Panc1 (cell line): ENCODE measurements at regions not wholly inside any gene's neighbourhood (a gene's known extent, or its start where the extent isn't known, plus 50 kb on each side); places are given as distances from the start of the nearest gene placed in this dataset.

Experiments used
- ATAC-seq: fragments of 200-7000 bp; cut with Tn5 transposase; 2 replicates; pipeline ENCODE4 v1.9.1; 2020; ENCODE audit warnings: mild to moderate bottlenecking, moderate library complexity
- BruUV-seq: library from RNA; stranded (reverse); fragments of 400-500 nt; replicated peaks from 2 replicates; lab custom pipeline; 2021; lab: Mats Ljungman, UMichigan
- CTCF ChIA-PET: fragments of 300-600 bp; sonication (Branson Sonifier 250); formaldehyde crosslinking; loops from one replicate; lab custom pipeline; 2022; ENCODE audit warnings: antibody characterized with exemption; lab: Charles Lee
- POLR2A ChIA-PET: fragments of 300-600 bp; sonication (Branson Sonifier 250); formaldehyde crosslinking; loops from one replicate; lab custom pipeline; 2022; ENCODE audit warnings: antibody characterized with exemption; lab: Charles Lee
- DNase-seq: peaks from one replicate; pipeline ENCODE4 v3.0.0-alpha.2; 2010; ENCODE audit warnings: low read depth, low spot score
- H3K27ac ChIP-seq: 2 replicates; pipeline ENCODE4 v1.5.1; 2011; ENCODE audit warnings: mild to moderate bottlenecking, low read length, inconsistent platforms
- H3K27me3 ChIP-seq: fragments of 200-500 bp; sonication (Bioruptor generic); 2 replicates; pipeline ENCODE4 v1.6.0; 2014; ENCODE audit warnings: low read length, inconsistent platforms; ENCODE audit not compliant: control insufficient read depth, insufficient read depth
- H3K36me3 ChIP-seq: fragments of 200-500 bp; sonication (Bioruptor generic); 2 replicates; pipeline ENCODE4 v1.5.1; 2014; ENCODE audit warnings: inconsistent platforms, mild to moderate bottlenecking, low read length, moderate library complexity; ENCODE audit not compliant: control insufficient read depth, insufficient read depth
- H3K4me1 ChIP-seq: 2 replicates; pipeline ENCODE4 v1.5.1; 2011; ENCODE audit warnings: inconsistent platforms, mild to moderate bottlenecking, low read length, moderate library complexity; ENCODE audit not compliant: control insufficient read depth, insufficient read depth
- H3K4me3 ChIP-seq, 2 experiments: 2 replicates each; pipeline ENCODE4 v1.5.1; 2011 to 2012; ENCODE audit warnings: low read depth in 2 of 2, low read length in 2 of 2, mild to moderate bottlenecking in 2 of 2, inconsistent platforms in 1 of 2, moderate library complexity in 1 of 2
- H3K9me3 ChIP-seq: fragments of 200-500 bp; sonication (Bioruptor generic); 2 replicates; pipeline ENCODE4 v1.5.1; 2014; ENCODE audit warnings: low read depth, mild to moderate bottlenecking, inconsistent platforms, low read length, moderate library complexity; ENCODE audit not compliant: control insufficient read depth, insufficient read depth
- CTCF ChIP-seq: fragments of 450-650 bp; IDR thresholded peaks from 2 replicates; pipeline ENCODE4 v1.5.1; 2017; ENCODE audit warnings: mild to moderate bottlenecking
- POLR2AphosphoS5 ChIP-seq: IDR thresholded peaks from 2 replicates; pipeline ENCODE4 v1.6.1; 2012; ENCODE audit warnings: mild to moderate bottlenecking, low read depth, low read length, moderate library complexity
- REST ChIP-seq, 2 experiments: IDR thresholded peaks; 2 replicates each; pipeline ENCODE4 v1.6.1; 2011 to 2012; ENCODE audit warnings: low read depth in 2 of 2, control low read depth in 1 of 2, low read length in 1 of 2, mild to moderate bottlenecking in 1 of 2, moderate library complexity in 1 of 2; ENCODE audit not compliant: insufficient read depth in 1 of 2
- SIN3A ChIP-seq: IDR thresholded peaks from 2 replicates; pipeline ENCODE4 v1.6.1; 2012; ENCODE audit warnings: low read depth, mild to moderate bottlenecking, low read length, moderate library complexity, borderline replicate concordance; ENCODE audit not compliant: insufficient read depth
- TCF7L2 ChIP-seq: IDR thresholded peaks from 2 replicates; pipeline ENCODE4 v1.6.1; 2011; ENCODE audit warnings: mild to moderate bottlenecking, low read depth, low read length, inconsistent platforms
- in situ Hi-C: cut with HindIII; loops from 2 replicates; pipeline ENCODE4 v1.10.0; 2016; ENCODE audit warnings: low sequenced_read_pairs, low pct_unique_long_range_greater_than_20kb
- intact Hi-C: fragments of 100-400 bp; cut with micrococcal nuclease; formaldehyde crosslinking; loops from one replicate; pipeline ENCODE4 v1.10.0; 2022; ENCODE audit not compliant: unreplicated experiment

- H3K27me3 ChIP-seq = no peaks in the 10 kb centered on the region
- DNase-seq (no peak), ATAC-seq (no peak)
- no peak overlapping the region for H3K4me3 ChIP-seq
- no peaks in the 10 kb centered on the region for H3K4me1 ChIP-seq
- ChIA-PET CTCF (no interaction called here), POLR2A (no interaction called here)
- TF ChIP-seq TCF7L2 = no peak
- TF ChIP-seq POLR2AphosphoS5 = no peak
- no peak for TF ChIP-seq CTCF
- no peak for TF ChIP-seq SIN3A
- no peak for TF ChIP-seq REST (IDR thresholded peaks at IDR 0.05; ENCODE audit: insufficient read depth in 1 of 2, low read depth in 2 of 2, low read length in 1 of 2)
- in situ Hi-C loops (no loop called here), intact Hi-C loops (no loop called here)
- no peak overlapping the region for H3K27ac ChIP-seq
- H3K36me3 ChIP-seq = no peaks in the 10 kb centered on the region; the same call in 1 of the 2 replicates
- no peaks in the 10 kb centered on the region for H3K9me3 ChIP-seq
- no TSS peak for BruUV-seq
Observed at GRCh38 chr3:1792466-1792865, 306.2 kb upstream of the CNTN4 start.

GRCh38 chr3:1798711-1799405, 299.8 kb upstream of the CNTN4 start:
- ChIA-PET POLR2A (no interaction called here), CTCF (no interaction called here)
- ATAC-seq (no peak), DNase-seq (no peak)
- Histone ChIP-seq H3K27ac (no peak overlapping the region), H3K4me1 (no peaks in the 10 kb centered on the region), H3K36me3 (no peaks in the 10 kb centered on the region; the same call in 1 of the 2 replicates), H3K4me3 (no peak overlapping the region), H3K9me3 (no peaks in the 10 kb centered on the region), H3K27me3 (no peaks in the 10 kb centered on the region)
- in situ Hi-C loops = no loop called here
- no peak for TF ChIP-seq CTCF
- TF ChIP-seq REST (IDR thresholded peaks at IDR 0.05; ENCODE audit: insufficient read depth in 1 of 2, low read depth in 2 of 2, low read length in 1 of 2) = no peak
- TF ChIP-seq TCF7L2 = no peak
- no peak for TF ChIP-seq POLR2AphosphoS5
- TF ChIP-seq SIN3A = no peak
- BruUV-seq = no TSS peak
- intact Hi-C loops = no loop called here
